Thyroid gland (tissue), 4 donors: ENCODE measurements at regions not wholly inside any gene's neighbourhood (a gene's known extent, or its start where the extent isn't known, plus 50 kb on each side); places are given as distances from the start of the nearest gene placed in this dataset.

ENCODE experiments used
- POLR2A ChIP-seq, 2 donors: fragments of 450-650 bp; IDR thresholded peaks; one replicate each; pipeline ENCODE4 v1.6.1; 2017; ENCODE audit warnings: antibody characterized with exemption in 2 of 2, mild to moderate bottlenecking in 2 of 2, moderate library complexity in 1 of 2
- TF ChIP-seq, protein P1 (sequence below), 6 experiments: fragments of 200-600 bp in 3 of 6; fragments of 450-650 bp in 3 of 6; sonication (generic) in 3 of 6; IDR thresholded peaks; one replicate each; pipeline ENCODE4 v1.5.1; 2016 to 2019; ENCODE audit warnings: antibody characterized with exemption in 6 of 6, mild to moderate bottlenecking in 2 of 6, inconsistent platforms in 1 of 6, moderate library complexity in 1 of 6

DNA sequence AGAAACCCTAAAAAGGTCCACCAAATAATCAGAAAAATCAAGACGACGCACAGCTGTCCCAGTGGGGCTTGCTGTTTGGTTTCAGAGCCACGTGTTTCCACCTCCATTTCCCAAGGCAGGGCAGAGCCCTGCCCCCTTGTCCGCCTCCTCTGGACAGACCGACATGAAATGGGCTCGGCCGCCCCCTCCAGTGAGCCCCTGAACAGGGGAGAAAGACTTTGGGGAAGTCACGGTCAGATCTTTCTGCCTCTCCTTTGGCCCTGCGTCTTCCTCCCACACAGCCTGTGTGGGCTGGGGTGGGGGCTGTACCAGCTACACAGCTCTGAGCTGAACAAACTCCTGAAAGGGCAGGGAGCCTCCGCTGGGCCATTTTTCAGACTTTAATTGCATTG, 230.7 kb downstream of the ENGASE start:
- TF ChIP-seq, protein P1, sequence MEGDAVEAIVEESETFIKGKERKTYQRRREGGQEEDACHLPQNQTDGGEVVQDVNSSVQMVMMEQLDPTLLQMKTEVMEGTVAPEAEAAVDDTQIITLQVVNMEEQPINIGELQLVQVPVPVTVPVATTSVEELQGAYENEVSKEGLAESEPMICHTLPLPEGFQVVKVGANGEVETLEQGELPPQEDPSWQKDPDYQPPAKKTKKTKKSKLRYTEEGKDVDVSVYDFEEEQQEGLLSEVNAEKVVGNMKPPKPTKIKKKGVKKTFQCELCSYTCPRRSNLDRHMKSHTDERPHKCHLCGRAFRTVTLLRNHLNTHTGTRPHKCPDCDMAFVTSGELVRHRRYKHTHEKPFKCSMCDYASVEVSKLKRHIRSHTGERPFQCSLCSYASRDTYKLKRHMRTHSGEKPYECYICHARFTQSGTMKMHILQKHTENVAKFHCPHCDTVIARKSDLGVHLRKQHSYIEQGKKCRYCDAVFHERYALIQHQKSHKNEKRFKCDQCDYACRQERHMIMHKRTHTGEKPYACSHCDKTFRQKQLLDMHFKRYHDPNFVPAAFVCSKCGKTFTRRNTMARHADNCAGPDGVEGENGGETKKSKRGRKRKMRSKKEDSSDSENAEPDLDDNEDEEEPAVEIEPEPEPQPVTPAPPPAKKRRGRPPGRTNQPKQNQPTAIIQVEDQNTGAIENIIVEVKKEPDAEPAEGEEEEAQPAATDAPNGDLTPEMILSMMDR (IDR thresholded peaks at IDR 0.05) = no peak
- no peak for TF ChIP-seq POLR2A (IDR thresholded peaks at IDR 0.05)
